Effector CD8-positive, alpha-beta T cell (primary cell): ENCODE measurements at regions not wholly inside any gene's neighbourhood (a gene's known extent, or its start where the extent isn't known, plus 50 kb on each side); places are given as distances from the start of the nearest gene placed in this dataset.

Experiments used
- DNase-seq: peaks from one replicate; lab custom pipeline; 2025; lab: John Stamatoyannopoulos, UW

DNA sequence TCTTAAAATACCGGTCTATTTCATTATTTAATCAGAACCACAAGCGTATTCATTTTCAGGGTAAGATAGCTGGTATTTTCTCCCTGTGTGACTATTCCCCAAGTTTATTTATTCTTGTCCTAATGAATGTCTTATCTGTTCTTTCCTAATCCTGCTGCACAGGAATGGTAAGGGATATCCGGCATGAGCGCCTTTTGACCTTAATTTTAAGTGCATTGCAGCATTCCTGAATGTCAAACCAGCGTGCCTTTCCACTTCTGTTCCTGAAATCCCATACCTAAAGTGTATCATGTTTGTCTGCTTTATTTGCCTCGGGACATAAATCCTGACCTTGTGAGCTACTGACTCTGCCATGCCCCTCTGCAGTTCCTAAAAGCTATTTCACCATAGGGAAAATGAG, 1713.2 kb upstream of the FLRT2 start:
- no peak for DNase-seq

DNA sequence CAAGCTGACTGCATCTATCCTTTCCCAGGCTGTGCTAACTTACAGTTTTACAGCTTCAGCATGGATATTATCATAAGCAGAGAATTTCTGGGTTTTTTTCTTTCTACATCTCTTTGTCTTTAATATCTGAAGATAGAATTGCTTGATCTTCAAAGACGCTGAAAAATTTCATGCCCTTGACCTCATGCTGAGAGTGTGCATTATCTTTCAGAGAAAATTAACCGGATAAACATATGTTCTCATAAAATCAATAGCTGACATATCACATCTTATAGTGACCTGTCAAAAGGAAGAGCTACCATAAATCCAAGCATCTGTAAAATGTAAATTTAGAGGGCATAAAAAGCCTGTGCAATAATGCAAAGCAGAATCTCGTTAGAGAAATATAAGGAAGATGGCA, 1704.1 kb upstream of the FLRT2 start:
- no peak for DNase-seq

DNA sequence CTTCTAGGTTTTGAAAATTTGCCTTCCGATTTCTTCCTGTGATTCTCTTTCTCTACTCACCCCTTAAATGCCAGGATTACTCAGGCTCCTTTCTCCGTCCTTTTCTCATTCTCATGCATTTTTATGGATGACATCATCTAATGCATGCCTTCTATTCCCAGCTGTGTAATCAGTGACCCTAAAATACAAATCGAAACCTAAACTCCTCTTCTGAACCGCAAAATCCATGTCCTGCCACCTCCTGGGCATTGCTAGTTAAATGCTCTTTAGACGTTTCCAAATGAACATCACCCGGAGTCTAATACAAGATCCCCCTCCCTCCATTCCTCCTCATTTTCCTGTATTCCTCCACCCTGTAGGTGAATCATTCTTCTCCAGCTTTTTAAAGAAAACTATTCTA, 1703.1 kb upstream of the FLRT2 start:
- no peak for DNase-seq

DNA sequence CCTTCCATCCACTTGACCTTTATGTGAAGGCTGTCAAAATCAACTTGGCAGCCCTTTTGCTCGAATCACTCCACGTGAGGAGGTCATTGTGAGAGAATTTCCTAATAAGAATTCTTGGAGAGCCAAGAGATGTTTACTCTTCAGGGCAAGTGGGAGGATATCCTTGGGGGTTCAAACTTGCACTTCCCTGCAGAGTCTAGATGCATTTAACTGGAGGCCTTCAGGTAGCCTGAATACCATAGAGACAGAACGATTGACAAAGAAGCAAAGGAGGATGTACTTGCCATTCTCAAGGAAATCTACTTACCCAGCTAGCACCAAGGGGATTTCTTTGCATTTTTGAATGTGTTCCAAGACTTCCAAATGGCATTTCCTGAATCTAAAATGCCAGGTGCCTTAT, 1702.6 kb upstream of the FLRT2 start:
- no peak for DNase-seq

DNA sequence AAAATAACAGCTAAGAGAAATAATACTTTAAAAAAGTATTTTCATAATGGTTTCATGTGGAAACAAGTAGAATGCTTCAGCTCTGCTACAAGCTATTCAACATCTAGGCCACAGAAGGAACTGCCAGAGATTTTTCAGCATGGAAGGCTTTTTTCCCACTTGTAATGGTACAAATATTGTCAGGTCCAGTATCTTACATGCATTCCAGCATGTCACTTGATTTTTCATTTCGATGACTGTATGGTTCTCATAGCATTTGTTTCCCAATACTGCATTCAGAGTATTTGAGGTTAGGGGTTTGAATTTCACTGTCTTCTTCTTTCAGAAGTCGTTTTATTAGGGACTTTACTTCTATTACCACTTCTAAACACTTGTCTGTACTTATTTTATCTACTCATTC, 1701.5 kb upstream of the FLRT2 start:
- DNase-seq: no peak

DNA sequence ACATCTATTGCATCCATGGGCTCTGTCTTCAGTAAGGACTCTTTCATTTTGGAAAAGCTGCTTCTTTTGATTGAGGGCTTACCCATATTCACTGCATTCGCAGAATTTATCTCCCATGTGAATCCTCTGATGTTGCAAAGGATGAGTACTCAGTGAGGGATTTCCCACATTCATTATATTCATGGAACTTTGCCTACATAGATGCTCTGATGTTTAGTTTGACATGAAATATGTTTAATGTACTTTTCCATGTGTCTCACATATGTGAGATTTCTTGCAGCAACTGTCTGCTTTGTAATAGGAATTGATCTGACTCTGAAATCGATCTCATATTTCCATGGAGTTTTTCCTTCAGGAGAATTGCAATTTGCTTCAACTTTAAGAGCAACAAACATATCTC, 1699.6 kb upstream of the FLRT2 start:
- DNase-seq: no peak

DNA sequence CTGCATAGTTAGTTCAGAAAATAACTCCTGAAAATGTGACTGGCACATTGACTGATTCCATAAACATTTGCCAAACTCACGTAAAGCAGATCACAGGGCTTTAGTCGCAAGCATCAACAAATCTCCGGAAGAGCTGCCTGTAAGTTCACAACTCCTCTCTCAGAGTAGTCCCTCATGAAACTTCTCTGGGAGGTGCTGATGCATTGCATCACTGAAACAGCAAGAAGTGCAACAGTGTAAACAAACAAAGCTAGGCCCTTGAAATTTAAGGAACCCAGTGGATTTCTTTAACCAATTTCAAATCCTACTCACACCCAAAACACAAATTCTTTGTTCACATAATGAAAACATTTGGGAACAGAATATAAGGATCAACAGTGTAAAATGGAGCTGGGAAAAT, 1691.7 kb upstream of the FLRT2 start:
- DNase-seq: no peak

DNA sequence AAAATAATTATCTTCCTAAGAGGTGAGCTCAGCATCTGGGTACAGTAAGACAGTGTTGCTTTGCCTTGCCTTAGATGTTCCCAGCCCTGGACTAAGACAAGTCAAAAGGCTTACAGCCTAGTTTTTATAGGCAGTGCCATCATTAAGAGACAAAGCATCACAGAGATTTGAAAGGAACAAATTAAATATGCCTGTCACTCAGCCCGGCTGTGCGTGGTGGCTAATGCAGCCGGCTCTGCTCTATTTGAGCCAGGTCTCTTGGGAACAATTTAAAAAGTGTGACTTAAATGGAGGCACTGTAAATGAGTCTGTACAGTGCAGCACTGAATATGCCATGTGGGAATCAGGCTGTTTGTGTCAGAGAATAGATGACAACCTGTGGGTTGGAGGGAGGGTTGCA, 1687.4 kb upstream of the FLRT2 start:
- DNase-seq: no peak

DNA sequence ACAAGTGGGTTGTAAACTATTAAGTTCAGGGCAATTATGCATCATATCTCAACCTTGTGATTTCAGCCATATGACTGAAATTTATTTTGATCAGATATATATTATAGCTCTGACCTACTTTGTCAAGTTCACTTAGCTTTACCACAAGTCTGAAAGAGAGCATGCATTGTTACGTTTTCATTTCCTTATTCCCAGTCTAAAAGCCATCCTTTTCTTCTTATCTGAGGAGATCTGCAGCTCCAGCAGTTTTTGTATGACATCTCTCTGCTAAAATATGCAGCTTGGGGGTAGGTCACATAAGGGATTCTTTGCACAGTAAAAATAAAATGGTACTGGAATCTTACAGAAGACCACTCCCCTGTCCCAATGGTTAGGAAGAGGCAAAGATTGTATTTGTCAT, 1682.8 kb upstream of the FLRT2 start:
- DNase-seq: no peak

DNA sequence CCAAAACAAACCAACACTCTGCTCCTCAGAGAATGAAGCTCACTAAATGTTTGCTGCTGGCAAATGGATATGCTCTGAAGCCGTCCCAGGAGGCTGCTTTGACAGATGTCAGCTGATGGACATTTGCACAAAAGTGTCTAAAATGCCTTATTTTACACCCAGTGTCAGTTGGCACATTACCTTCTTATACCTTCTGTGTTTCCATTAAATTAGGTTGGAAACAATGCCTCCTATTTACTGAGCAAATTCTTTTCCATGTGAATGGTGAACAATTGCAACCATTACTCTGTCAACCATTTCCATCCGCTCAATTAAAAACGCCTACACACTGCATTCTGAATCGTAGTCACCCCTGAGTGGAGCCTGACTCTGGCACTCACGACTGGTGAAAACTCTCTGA, 1679.9 kb upstream of the FLRT2 start:
- no peak for DNase-seq

DNA sequence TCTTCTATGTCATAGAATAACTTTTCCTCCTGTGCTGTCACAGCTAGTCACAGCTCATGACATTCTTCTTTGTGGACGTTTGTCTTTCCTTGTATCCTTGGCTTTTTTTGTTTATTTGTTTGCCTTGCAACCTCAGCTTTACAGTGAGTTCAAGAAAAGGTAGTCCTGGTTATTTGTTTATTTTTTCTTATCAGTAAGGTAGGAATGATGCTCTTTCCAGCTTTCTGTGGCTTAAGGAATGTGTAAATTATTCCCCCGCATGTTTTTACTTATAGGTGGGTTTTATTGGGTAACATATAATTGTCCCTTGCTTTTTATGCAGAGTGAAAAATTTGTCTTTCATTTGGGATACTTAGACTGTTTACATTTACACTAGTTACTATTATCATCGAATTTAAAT, 1673.6 kb upstream of the FLRT2 start:
- DNase-seq: no peak

DNA sequence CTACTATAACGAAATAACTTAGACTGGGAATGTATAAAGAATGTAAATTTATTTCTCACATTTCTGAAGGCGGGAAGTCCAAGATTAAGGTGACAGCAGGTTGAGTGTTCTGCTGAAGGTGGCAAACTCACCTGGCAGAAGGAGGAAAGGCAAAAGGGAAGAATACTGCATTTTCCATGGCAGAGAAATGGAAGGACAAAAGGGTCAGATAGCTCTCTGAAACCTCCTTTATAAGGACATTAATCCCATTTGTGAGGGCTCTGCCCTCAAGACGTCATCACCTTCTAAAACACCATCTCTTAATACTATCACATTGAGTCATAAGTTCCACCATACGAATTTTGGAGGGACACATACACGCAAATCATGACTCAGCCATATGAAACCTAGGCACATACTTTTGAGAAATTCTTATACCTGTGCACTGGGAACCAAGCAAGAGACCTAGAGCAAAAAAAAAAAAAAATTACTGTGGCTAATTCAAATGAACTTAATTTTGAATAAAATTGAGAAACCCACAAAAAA, 1669.3 kb upstream of the FLRT2 start:
- no peak for DNase-seq

DNA sequence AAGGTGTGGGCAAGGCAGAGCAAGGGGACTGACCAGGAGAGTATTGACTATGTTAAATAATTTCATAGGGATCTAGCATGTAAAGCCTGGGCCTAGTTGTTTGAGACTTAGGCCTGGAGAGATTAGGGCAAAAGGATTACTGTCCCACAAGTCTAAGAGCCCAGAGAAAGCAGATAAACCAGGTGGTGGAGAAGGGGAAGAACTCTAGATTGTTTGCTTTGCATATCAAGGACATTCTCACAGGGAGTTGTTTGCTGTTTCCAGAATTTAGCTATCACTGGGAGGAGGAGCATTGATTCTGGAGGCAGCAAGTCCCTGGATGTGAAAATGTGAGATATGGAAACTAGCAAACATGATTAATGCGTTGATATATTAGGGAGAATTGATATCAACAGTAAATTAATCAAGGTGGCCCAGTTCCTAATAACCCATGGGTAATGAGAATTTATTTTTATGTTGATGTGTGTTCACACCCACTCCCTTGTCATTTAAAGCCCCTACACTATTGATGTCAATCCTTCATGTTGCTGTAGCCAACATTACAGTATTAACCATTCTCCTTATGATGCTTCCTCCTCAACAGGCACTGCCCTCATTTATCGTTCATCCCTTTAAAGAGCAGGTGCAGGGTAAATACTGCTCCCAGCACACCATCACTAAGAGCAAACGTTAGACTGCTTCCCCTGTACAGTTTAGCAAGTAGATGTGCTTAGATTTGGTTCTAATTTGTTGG, 1666.7 kb upstream of the FLRT2 start:
- DNase-seq: no peak

DNA sequence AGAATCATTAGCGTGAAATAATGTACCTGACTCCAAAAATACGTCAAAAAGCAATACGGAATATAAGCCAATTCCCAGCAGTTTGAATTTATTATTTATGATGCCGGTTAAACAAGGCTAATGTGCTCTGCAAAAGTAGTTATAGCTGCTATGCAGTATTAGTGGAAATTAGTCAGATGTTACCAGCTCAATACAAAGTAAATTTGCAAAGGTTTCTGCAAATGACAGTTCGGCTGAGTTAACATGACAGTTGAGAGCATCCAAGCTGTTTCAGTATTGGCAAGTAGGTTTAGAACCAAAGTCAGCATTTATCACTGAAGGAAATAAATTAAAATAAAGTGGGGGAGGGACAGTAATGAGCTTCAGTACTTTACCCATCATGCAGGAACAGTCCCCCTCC, 1665.8 kb upstream of the FLRT2 start:
- no peak for DNase-seq

DNA sequence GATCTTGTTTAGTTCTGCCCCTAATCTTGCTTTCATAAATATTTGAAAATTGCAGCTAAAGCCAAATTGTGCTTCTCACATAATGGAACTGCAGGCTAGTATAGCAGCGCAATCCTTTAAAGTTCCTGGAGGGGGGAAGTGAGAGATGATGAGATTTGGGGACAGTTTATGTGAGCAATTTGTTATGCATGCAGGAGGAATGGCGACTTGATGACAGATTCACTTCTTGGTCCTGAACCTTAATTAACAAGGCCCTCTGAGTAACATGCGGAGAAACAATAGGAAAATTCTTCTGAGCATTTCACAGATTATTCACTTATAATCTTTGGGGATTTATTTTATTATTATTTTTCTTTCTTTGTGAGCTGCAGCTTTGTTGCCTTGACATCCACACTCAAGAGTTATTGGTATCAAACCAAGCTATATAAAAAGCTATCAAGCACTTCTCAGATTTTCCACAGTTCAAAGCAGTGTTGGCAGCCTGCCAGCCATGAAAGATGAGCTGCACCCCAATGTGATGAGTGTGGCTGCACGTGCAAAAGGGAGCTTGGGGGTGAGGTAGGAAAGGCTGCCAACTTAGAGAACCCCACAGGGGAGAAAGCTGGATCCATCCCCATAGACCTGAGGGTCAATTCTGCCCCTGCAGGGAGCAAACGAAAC, 1662.2 kb upstream of the FLRT2 start:
- DNase-seq: no peak

DNA sequence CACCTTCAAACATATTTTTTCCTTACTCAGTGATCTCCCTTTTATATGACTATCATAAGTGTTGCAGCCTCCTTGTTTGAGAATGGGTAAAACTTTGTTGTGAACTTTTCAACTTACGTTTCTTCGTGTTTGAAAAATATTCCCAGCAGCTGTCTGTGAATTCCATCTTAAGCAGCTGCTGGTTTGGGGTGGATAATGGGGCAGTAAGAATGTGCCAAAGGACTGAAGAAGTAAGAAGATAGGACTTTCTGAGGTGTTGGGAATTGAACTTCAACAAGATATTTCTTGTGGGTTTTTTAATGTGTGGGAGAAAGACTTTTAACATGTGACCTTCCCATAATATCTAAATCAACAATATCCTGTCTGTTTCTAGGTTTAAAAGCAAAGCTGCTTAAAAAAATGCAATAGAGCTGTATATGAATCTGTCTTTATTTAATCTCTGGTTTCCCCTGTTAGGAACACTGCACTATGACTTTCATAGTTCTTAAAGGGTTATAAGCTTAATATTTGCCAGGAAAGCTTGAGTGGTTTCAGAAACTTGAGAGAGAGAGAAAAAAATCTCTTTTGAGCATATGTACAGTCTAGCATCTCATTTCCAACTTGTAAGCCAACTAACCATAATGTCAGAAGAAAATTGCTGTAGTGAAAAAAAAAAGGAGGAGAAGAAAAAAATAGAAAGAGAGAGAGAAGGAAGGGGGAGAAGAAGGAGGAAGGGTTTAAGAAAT, 1659.2 kb upstream of the FLRT2 start:
- no peak for DNase-seq

DNA sequence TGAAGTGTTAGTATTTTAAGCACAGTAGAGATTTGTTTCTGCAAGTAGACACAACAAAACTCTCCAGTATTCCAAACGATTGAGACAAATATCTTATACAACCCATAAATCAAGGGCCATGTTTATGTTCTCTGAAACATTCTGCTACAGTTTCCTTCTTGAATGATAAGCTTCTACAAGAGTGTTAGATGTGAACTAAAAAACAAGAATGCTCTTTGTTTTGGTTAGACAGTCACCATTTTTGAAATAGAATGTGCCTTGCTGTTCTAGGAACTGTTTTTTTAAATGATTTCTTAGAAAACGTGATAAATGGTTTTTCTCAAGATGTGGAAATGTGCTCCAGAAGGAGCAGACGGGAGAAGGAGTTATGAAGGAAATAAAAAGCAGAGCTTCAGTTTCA, 1656.3 kb upstream of the FLRT2 start:
- DNase-seq: no peak

DNA sequence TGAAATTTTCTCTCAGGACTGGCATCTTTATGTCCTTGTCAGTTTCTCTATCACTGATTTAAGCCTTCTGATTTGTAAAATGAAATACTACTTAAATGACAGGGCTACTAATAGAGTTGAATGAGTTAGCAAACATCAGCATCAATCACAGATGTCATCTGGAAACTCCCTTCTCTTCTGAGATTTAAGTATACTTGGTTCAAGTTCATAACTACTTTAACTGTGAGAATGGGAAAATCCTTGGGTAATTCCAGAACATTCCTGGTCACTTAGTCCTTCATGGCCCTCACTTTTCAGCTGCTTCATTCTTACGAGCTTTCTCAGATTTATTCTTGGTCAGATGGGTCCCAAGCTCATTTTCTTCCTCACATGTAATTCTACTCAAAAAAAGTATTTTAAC, 1655.3 kb upstream of the FLRT2 start:
- DNase-seq: no peak

DNA sequence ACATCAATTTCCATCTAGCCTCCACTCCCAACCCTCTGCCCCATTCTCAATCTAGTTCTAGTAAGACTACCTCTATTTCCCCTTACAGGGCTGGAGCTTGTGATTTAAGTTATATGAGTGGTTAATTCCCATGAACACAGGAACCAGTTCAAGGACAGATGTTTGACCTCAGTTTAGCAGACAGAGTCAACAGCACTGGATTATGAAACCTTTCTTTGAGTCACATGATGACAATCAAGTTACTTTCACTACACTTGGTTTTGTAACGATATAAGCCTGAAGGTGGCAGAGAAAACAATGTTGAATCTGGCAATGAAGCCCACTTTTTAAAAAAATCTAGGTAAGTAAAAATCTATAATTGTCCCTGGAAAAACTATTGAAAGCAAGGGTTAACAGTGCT, 1646.2 kb upstream of the FLRT2 start:
- no peak for DNase-seq

DNA sequence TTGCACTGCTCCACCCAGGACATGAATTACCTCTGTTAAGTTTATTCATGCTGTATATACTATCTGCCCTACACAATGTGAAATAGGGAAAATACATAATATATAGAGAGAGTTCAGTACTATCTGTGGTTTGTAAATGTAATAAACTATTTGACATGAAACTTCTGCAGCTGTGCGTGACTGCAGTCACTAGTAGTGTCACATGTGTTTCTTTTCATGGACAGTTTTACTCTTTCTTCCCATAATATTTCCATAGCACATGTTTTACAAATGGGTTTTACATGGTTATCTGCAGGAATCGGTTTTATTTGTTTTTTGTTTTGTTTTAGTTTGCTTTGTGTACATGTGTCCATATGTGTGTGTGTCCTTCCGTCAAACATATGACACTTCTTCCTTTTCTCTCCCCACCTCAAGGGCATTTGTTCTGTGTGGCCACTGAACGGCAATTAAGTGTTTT, 1644.1 kb upstream of the FLRT2 start:
- DNase-seq: no peak

DNA sequence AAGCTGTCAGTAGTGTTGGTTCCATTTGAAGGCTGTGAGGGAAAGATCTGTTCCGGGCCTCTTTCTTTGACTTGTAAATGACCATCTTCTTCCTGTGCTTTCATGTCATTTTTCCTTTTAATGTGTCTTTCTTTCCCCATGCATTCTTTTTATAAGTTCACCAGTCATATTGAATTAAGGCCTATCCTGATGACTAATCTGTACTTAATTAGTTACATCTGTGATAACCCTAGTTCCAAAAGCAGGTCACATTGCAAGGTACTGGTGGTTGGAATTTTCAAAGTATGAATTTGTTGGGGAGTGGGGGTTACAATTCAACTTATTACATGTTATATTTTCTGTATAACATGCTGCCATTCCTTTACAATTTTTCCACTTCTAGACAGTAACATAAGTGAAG, 1642.1 kb upstream of the FLRT2 start:
- no peak for DNase-seq

DNA sequence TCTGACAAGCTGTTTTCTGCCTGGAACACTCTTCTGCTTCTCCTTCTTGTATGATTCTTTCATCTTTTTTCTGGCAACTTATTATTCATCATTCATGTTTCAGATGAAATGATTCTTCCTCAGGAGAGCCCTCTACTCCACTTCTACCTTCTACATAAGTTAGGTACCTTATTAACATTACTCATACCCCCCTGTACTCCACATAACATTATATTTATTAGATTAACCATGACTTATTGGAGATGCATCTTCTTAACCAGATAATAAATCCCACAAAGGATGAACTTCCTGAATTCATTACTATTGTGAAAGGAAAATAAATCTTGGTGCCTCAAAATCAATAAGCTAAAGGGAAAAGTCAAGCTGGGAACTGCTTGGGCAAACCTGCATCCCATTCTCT, 1636.5 kb upstream of the FLRT2 start:
- no peak for DNase-seq

DNA sequence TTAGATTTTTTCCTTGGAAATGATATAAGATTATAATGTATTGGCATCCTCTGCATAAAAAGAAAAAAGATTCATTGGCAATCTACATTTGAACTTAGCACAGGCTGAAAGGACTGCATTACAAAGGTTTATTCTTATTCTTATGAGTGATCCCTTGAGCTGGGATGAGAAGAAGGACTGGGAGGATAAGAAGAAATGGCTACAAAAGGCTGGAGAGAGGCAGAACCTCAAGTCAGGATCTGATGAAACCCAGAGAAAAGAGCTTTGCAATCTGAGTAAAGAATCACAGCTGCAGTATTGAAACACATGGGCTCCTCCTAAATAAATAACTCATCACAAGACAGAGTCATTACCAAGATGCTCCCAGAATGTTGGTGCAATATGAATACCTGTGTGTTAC, 1635.4 kb upstream of the FLRT2 start:
- DNase-seq: no peak
